ENCODE measurements at regions not wholly inside any gene's neighbourhood (a gene's known extent, or its start where the extent isn't known, plus 50 kb on each side); places are given as distances from the start of the nearest gene placed in this dataset.

- H4K8ac ChIP-seq (ENCODE audit: extremely low read depth, insufficient read depth, low read length), result no peak overlapping the region
- no peak overlapping the region for H3K27ac ChIP-seq (ENCODE audit: low read depth, low read length)
- H3K79me2 ChIP-seq (ENCODE audit: control insufficient read depth in 1 of 2, insufficient read depth in 2 of 2, low read length in 2 of 2), result no peaks in the 10 kb centered on the region
- H3K23me2 ChIP-seq (ENCODE audit: low read depth, low read length), result no peaks in the 10 kb centered on the region
- ChIA-PET POLR2A (ENCODE audit: partially characterized antibody) (no interaction called here), CTCF (ENCODE audit: partially characterized antibody) (interaction anchor here (1.2 to 1.4 kb wide), 2 partner anchors 15 to 254 kb away, joined by 3 to 4 read pairs; no protein-coding TSS in a partner anchor)
- H3K36me3 ChIP-seq (ENCODE audit: control insufficient read depth in 2 of 4, insufficient read depth in 4 of 4, low read length in 3 of 4), result no peaks in the 10 kb centered on the region
- H3K27me3 ChIP-seq (replicated peaks in 1 of 4; ENCODE audit: control insufficient read depth in 3 of 4, extremely low read depth in 1 of 4, insufficient read depth in 3 of 4, low read length in 3 of 4), result no peaks in the 10 kb centered on the region
- no peaks in the 10 kb centered on the region for H3K9me3 ChIP-seq (ENCODE audit: insufficient read depth in 2 of 2, low read depth in 1 of 2, low read length in 1 of 2)
- no peaks in the 10 kb centered on the region for H3K79me1 ChIP-seq (ENCODE audit: low read depth, low read length)
- FAIRE-seq (no peak), DNase-seq (ENCODE audit: low read depth in 1 of 2, low spot score in 2 of 2) (no peak)
- H4K20me1 ChIP-seq (replicated peaks in 1 of 2; ENCODE audit: control insufficient read depth in 1 of 2, insufficient read depth in 2 of 2, low read length in 2 of 2), result no peaks in the 10 kb centered on the region
- H3K4ac ChIP-seq (replicated peaks; ENCODE audit: insufficient read length, low read depth, low read length), result no peak overlapping the region
- no peak overlapping the region for H3K4me3 ChIP-seq (ENCODE audit: extremely low read depth in 1 of 4, insufficient read depth in 2 of 4, low read depth in 3 of 4, low read length in 4 of 4)
- peaks cover 0 to 2% (median 0%) of the 10 kb centered on the region in 4 experiments; a peak in 2 of 7 replicates for H3K4me1 ChIP-seq (replicated peaks in 1 of 4; ENCODE audit: control insufficient read depth in 3 of 4, insufficient read depth in 4 of 4, low read length in 3 of 4)
- no peak overlapping the region for H3K14ac ChIP-seq (ENCODE audit: insufficient read length)
- no peak overlapping the region for H2AK5ac ChIP-seq (ENCODE audit: low read depth, low read length)
- no peak overlapping the region for H4K91ac ChIP-seq (replicated peaks; ENCODE audit: insufficient read length, low read length)
- no peak overlapping the region for H2BK12ac ChIP-seq (ENCODE audit: low read depth, low read length)
- no peak overlapping the region for H2BK20ac ChIP-seq (ENCODE audit: low read length)
- WGBS, 2 experiments (ENCODE audit: extremely low coverage in 1 of 2, insufficient coverage in 1 of 2, insufficient read length in 1 of 2, insufficient replicate concordance in 2 of 2, low coverage in 1 of 2, low lambda C conversion rate in 2 of 2, missing lambda C conversion rate in 1 of 2), result 46% methylated on average over 4 of the region's 4 CpGs; no CpG with 5 or more reads in 1 of the 2 experiments
- H3K9ac ChIP-seq (replicated peaks in 1 of 4; ENCODE audit: extremely low read depth in 1 of 4, low read depth in 3 of 4, low read length in 3 of 4), result no peak overlapping the region
- H4K5ac ChIP-seq (ENCODE audit: insufficient read length, low read depth, low read length), result no peak overlapping the region
- H2BK15ac ChIP-seq (ENCODE audit: low read length), result no peak overlapping the region
- no peak overlapping the region for H3K23ac ChIP-seq (ENCODE audit: insufficient read length)
- no peak overlapping the region for H2AFZ ChIP-seq (ENCODE audit: low read length)
- H3K56ac ChIP-seq (replicated peaks; ENCODE audit: insufficient read length, low read depth, low read length), result no peak overlapping the region
- no peak overlapping the region for H2BK120ac ChIP-seq (replicated peaks; ENCODE audit: low read depth, low read length)
- TF ChIP-seq CTCF (IDR thresholded peaks at IDR 0.05; ENCODE audit: control extremely low read depth in 1 of 3, insufficient read depth in 1 of 3, low read depth in 1 of 3, low read length in 3 of 3), result no peak
- no peak for TF ChIP-seq PHF8 (conservative IDR thresholded peaks at IDR 0.05; ENCODE audit: low read depth, low read length)
- TF ChIP-seq EP300 (IDR thresholded peaks at IDR 0.05; ENCODE audit: borderline replicate concordance in 1 of 2, low read depth in 2 of 2, low read length in 2 of 2), result no peak
- no peak overlapping the region for H3K18ac ChIP-seq (ENCODE audit: extremely low read depth, low read length)
- no peak overlapping the region for H2BK5ac ChIP-seq (ENCODE audit: low read depth, low read length)
- no peak overlapping the region for H3K4me2 ChIP-seq (ENCODE audit: insufficient read depth in 1 of 2, low read depth in 2 of 2, low read length in 2 of 2)
Measured at GRCh38 chr13:104286566-104287290, 1220.5 kb upstream of the SLC10A2 start.
